GM12878 (cell line): ENCODE measurements at regions not wholly inside any gene's neighbourhood (a gene's known extent, or its start where the extent isn't known, plus 50 kb on each side); places are given as distances from the start of the nearest gene placed in this dataset.

Experiments
- ATAC-seq: fragments of 200-7000 bp; cut with Tn5 transposase; 3 replicates; pipeline ENCODE4 v1.9.1; 2020; ENCODE audit warnings: mild to moderate bottlenecking, moderate library complexity
- BruUV-seq: library from RNA; stranded (reverse); fragments of 400-500 nt; replicated peaks from 2 replicates; lab custom pipeline; 2021; lab: Mats Ljungman, UMichigan
- CTCF ChIA-PET: fragments of 300-600 bp; sonication (Branson Sonifier 250); formaldehyde crosslinking; extraction: SDS; loops from one replicate; lab custom pipeline; 2021; ENCODE audit warnings: inconsistent platforms; lab: Yijun Ruan, JAX
- POLR2A ChIA-PET: fragments of 350-600 bp; formaldehyde crosslinking; extraction: SDS; loops from one replicate; lab custom pipeline; 2021; ENCODE audit warnings: inconsistent platforms; lab: Charles Lee
- RAD21 ChIA-PET: fragments of 300-600 bp; sonication (Branson Sonifier 250); formaldehyde crosslinking; loops from one replicate; lab custom pipeline; 2023; ENCODE audit warnings: antibody characterized with exemption; ENCODE audit not compliant: unreplicated experiment; lab: Charles Lee
- SMC1A ChIA-PET: fragments of 300-600 bp; sonication (Branson Sonifier 250); formaldehyde crosslinking; loops from one replicate; lab custom pipeline; 2023; ENCODE audit not compliant: unreplicated experiment, uncharacterized antibody; lab: Charles Lee
- DNase-seq: peaks from one replicate; pipeline ENCODE4 v3.0.0-alpha.2; 2011; ENCODE audit warnings: low read depth, low spot score
- FAIRE-seq: peaks from 3 replicates; lab custom pipeline; 2011; peaks lifted over from hg19 to GRCh38; lab: Jason Lieb, UNC
- H2AFZ ChIP-seq: 2 replicates; pipeline ENCODE4 v1.6.0; 2011; ENCODE audit warnings: low read depth, low read length, control low read depth; ENCODE audit not compliant: control insufficient read depth
- H3K27ac ChIP-seq: 2 replicates; pipeline ENCODE4 v1.5.1; 2011; ENCODE audit warnings: control low read depth; ENCODE audit not compliant: control insufficient read depth, insufficient read depth
- H3K27me3 ChIP-seq, 2 experiments: replicated peaks in 1 of 2; 2 replicates each; pipeline versions ENCODE4 v1.6.0 to v1.6.1; 2011; ENCODE audit warnings: low read length in 1 of 2; ENCODE audit not compliant: control insufficient read depth in 2 of 2, insufficient read depth in 2 of 2
- H3K36me3 ChIP-seq, 2 experiments: 2 replicates each; pipeline ENCODE4 v1.5.1; 2011; ENCODE audit warnings: low read length in 1 of 2; ENCODE audit not compliant: control insufficient read depth in 2 of 2, insufficient read depth in 2 of 2
- H3K4me1 ChIP-seq: 2 replicates; pipeline ENCODE4 v1.6.1; 2011; ENCODE audit warnings: mild to moderate bottlenecking, low read length, moderate library complexity, mixed read lengths; ENCODE audit not compliant: control insufficient read depth, insufficient read depth
- H3K4me2 ChIP-seq: 2 replicates; pipeline ENCODE4 v1.6.0; 2011; ENCODE audit warnings: control low read depth; ENCODE audit not compliant: control insufficient read depth, insufficient read depth
- H3K4me3 ChIP-seq: fragments of 200-600 bp; sonication (generic); 2 replicates; pipeline ENCODE4 v1.5.1; 2016
- H3K79me2 ChIP-seq: 2 replicates; pipeline ENCODE4 v1.6.0; 2011; ENCODE audit warnings: low read length; ENCODE audit not compliant: control insufficient read depth, insufficient read depth
- H3K9ac ChIP-seq: 2 replicates; pipeline ENCODE4 v1.8.0; 2011; ENCODE audit warnings: low read length, control low read depth, mixed read lengths; ENCODE audit not compliant: control insufficient read depth, insufficient read depth
- H3K9me3 ChIP-seq: replicated peaks from 3 replicates; pipeline ENCODE4 v1.5.1; 2011; ENCODE audit warnings: mild to moderate bottlenecking, low read length; ENCODE audit not compliant: control insufficient read depth, insufficient read depth
- H4K20me1 ChIP-seq: 2 replicates; pipeline ENCODE4 v1.6.0; 2011; ENCODE audit not compliant: control insufficient read depth, insufficient read depth
- BCL3 ChIP-seq: IDR thresholded peaks from 2 replicates; pipeline ENCODE4 v1.6.1; 2011; ENCODE audit warnings: borderline replicate concordance, low read depth, mild to moderate bottlenecking, moderate library complexity, low read length; ENCODE audit not compliant: insufficient read depth, poor library complexity, severe bottlenecking
- CBX5 ChIP-seq: sonication (generic); IDR thresholded peaks from 2 replicates; pipeline ENCODE4 v1.6.1; 2016; ENCODE audit warnings: low read depth, moderate library complexity, mild to moderate bottlenecking, inconsistent platforms
- CTCF ChIP-seq, 3 experiments: IDR thresholded peaks in 2 of 3; conservative IDR thresholded peaks in 1 of 3; 2 replicates each; pipeline ENCODE4 v1.5.1; 2011; ENCODE audit warnings: low read depth in 3 of 3, low read length in 3 of 3, mild to moderate bottlenecking in 3 of 3, control low read depth in 2 of 3, moderate library complexity in 2 of 3, inconsistent platforms in 1 of 3, mixed read lengths in 1 of 3; ENCODE audit not compliant: control insufficient read depth in 2 of 3, insufficient read depth in 1 of 3; ENCODE audit errors: extremely low read depth in 1 of 3
- ETV6 ChIP-seq, 2 experiments: fragments of 450-650 bp in 1 of 2; IDR thresholded peaks in 1 of 2; conservative IDR thresholded peaks in 1 of 2; 2 replicates each; pipeline ENCODE4 v1.6.1; 2014; ENCODE audit warnings: antibody characterized with exemption in 1 of 2, borderline replicate concordance in 1 of 2, low read depth in 1 of 2, mild to moderate bottlenecking in 1 of 2, moderate library complexity in 1 of 2
- IRF3 ChIP-seq: fragments of 450-650 bp; IDR thresholded peaks from 2 replicates; pipeline ENCODE4 v1.6.1; 2014; ENCODE audit warnings: mild to moderate bottlenecking
- NRF1 ChIP-seq: conservative IDR thresholded peaks from 2 replicates; pipeline ENCODE4 v1.6.1; 2011; ENCODE audit warnings: mild to moderate bottlenecking, low read depth, low read length, improper control_type of control experiment
- RB1 ChIP-seq: fragments of 450-650 bp; formaldehyde crosslinking; IDR thresholded peaks from 2 replicates; pipeline ENCODE4 v1.6.1; 2017; ENCODE audit warnings: mild to moderate bottlenecking, borderline replicate concordance
- SMAD1 ChIP-seq: fragments of 450-650 bp; IDR thresholded peaks from 2 replicates; pipeline ENCODE4 v1.6.1; 2018; ENCODE audit warnings: mild to moderate bottlenecking, low read depth; ENCODE audit not compliant: partially characterized antibody
- SMAD5 ChIP-seq: IDR thresholded peaks from 2 replicates; pipeline ENCODE4 v1.6.1; 2016; ENCODE audit warnings: antibody characterized with exemption, low read depth
- ZSCAN29 ChIP-seq: fragments of 450-650 bp; IDR thresholded peaks from 2 replicates; pipeline ENCODE4 v1.6.1; 2017; ENCODE audit warnings: mild to moderate bottlenecking, moderate library complexity
- WGBS: methylation state at CpG from one replicate; pipeline ENCODE4 v1.1.6; 2016; ENCODE audit warnings: low lambda C conversion rate; ENCODE audit not compliant: insufficient replicate concordance, insufficient coverage; ENCODE audit errors: missing lambda C conversion rate; 5-methylcytosine and 5-hydroxymethylcytosine counted together
- in situ Hi-C: fragments of 300-500 bp; cut with MboI; formaldehyde crosslinking; loops from 9 replicates; pipeline ENCODE4 v1.14.3; 2018; ENCODE audit warnings: mixed read lengths
- intact Hi-C: fragments of 100-400 bp; cut with micrococcal nuclease; formaldehyde crosslinking; loops from one replicate; pipeline ENCODE4 v1.14.2; 2022; ENCODE audit not compliant: unreplicated experiment

- Histone ChIP-seq H4K20me1 (no peaks in the 10 kb centered on the region), H3K36me3 (no peaks in the 10 kb centered on the region), H3K27ac (no peak overlapping the region), H3K9ac (no peak overlapping the region), H3K4me1 (no peaks in the 10 kb centered on the region), H3K4me2 (no peak overlapping the region), H3K79me2 (no peaks in the 10 kb centered on the region), H2AFZ (no peak overlapping the region), H3K27me3 (no peaks in the 10 kb centered on the region; a peak in 1 of 4 replicates), H3K4me3 (no peak overlapping the region), H3K9me3 (no peaks in the 10 kb centered on the region)
- TF ChIP-seq CTCF (IDR thresholded peaks at IDR 0.05 in 2 of 3, conservative IDR thresholded peaks at IDR 0.05 in 1 of 3; ENCODE audit: control insufficient read depth in 2 of 3, extremely low read depth in 1 of 3, insufficient read depth in 1 of 3, low read depth in 3 of 3, low read length in 3 of 3) (0 out of 6 replicates have a peak, but pooled peaks of 1 of the 3 experiments have one; percentile 14), ZSCAN29 (no peak)
- ATAC-seq (peak; percentile 38; the same call in 1 of the 3 replicates), FAIRE-seq (no peak), DNase-seq (no peak)
- RAD21 ChIA-PET = no interaction called here
- in situ Hi-C loops = no loop called here
- WGBS = 0% methylated on average over 1 of the region's 1 CpG
- no TSS peak for BruUV-seq
- SMC1A ChIA-PET = no interaction called here
- POLR2A ChIA-PET = no interaction called here
- intact Hi-C loops = no loop called here
- CTCF ChIA-PET = interaction anchor here (1.2 to 1.7 kb wide), 3 partner anchors 24 to 55 kb away, joined by 3 to 4 read pairs (median 3); no protein-coding TSS in a partner anchor
These were observed 60.9 kb upstream of the GDNF start for GRCh38 chr5:37900692-37901091.

- RAD21 ChIA-PET = no interaction called here
- H2AFZ ChIP-seq = no peak overlapping the region
- POLR2A ChIA-PET = no interaction called here
- no peak for TF ChIP-seq ETV6 (conservative IDR thresholded peaks at IDR 0.05 in 1 of 2, IDR thresholded peaks at IDR 0.05 in 1 of 2; ENCODE audit: borderline replicate concordance in 1 of 2, low read depth in 1 of 2)
- no peak for TF ChIP-seq SMAD1
- no peak for TF ChIP-seq BCL3
- no peak for TF ChIP-seq SMAD5
- TF ChIP-seq NRF1 = no peak
- no peak for TF ChIP-seq IRF3
- TF ChIP-seq CBX5 = no peak
- no peak for TF ChIP-seq RB1
These were observed 59.2 kb upstream of the GDNF start for GRCh38 chr5:37899037-37899436.

More at GRCh38 chr5:37899037-37899436, 59.2 kb upstream of the GDNF start:
- no peaks in the 10 kb centered on the region for H4K20me1 ChIP-seq
- no peak for ATAC-seq
- no peak overlapping the region for H3K27ac ChIP-seq
- H3K36me3 ChIP-seq = no peaks in the 10 kb centered on the region
- no peak overlapping the region for H3K9ac ChIP-seq
- no peak for DNase-seq
- no peaks in the 10 kb centered on the region for H3K79me2 ChIP-seq
- ChIA-PET CTCF (no interaction called here), SMC1A (interaction anchor here (1.2 kb wide), 1 partner anchor 19 kb away, joined by 5 read pairs; no protein-coding TSS in a partner anchor)
- no peak overlapping the region for H3K4me2 ChIP-seq
- FAIRE-seq = no peak
- H3K9me3 ChIP-seq = no peaks in the 10 kb centered on the region
- intact Hi-C loops (no loop called here), in situ Hi-C loops (no loop called here)
- no TSS peak for BruUV-seq
- WGBS = 55% methylated on average over 1 of the region's 1 CpG
- no peak overlapping the region for H3K4me3 ChIP-seq
- no peaks in the 10 kb centered on the region for H3K4me1 ChIP-seq
- no peaks in the 10 kb centered on the region; a peak in 1 of 4 replicates for H3K27me3 ChIP-seq
